HPDE6-E6E7 (cell line): ENCODE measurements at regions not wholly inside any gene's neighbourhood (a gene's known extent, or its start where the extent isn't known, plus 50 kb on each side); places are given as distances from the start of the nearest gene placed in this dataset.

Source experiments
- DNase-seq: peaks from one replicate; pipeline ENCODE4 v3.0.0; 2011; ENCODE audit warnings: missing footprints; ENCODE audit errors: extremely low spot score

DNA sequence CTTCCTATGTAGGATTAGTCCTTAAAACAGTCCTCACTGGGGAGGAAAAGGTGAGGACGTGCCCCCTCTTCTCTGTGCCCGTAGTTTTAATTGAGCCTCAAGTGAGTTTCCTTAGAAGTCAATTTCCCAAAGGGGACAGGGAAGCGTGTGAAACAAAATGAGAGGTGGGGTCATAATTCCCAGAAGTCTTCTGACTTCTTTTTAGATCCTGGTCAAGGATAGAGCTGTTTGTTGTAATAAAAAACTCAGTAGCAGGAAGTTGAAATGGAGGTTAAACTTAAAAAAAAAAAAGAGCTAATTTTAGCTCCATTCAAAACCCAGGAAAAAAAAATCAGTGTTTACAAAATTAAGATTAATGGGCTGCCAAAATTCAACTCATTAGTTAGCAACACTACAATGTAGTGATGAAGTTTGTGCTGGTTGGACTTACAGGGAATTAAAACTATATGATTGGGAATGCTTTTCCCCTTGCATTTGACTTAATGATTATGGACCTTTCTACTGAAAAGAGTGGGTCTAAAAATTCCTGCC is 158.3 kb upstream of the MEF2C start:
- DNase-seq, result no peak

GRCh38 chr5:89036704-89037489 is 153.9 kb upstream of the MEF2C start:
- DNase-seq, result peak; percentile 26

DNA sequence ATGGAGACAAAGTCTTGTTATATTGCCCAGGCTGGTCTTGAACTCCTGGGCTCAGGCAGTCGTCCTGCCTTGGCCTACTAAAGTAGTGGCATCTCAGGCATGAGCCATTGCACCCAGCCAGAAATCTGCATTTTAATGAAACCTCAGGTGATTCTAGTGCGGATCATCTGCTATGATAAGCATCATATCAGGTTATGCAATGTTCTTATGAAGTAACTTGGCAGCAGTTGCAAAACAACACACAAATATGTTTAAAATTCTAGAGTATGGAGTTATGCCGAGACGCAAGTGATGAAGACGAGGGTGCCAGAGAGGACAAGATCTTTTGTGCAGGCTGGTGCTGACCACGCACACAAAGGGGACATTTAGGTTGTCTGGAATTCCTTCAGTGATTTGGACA is 153.2 kb upstream of the MEF2C start:
- DNase-seq, result no peak

DNA sequence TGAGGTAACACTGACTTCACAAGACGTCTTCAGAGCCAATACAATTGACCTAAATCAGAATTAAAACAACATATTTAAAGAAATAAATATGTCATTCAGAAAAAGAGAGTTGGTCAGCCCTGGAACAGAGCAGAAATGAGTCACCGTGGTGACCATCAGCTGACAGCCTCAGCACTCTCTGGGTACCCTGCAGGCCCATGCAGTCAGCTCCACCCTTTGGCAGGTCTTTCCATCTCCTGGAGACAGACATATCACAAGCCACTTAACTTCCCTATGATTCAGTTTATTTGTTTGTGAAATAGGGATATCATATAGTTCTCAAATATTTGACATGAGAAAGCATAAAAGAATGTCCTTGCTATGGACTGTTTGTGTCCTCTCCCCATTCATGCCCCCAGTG is 151.6 kb upstream of the MEF2C start:
- DNase-seq, result no peak

DNA sequence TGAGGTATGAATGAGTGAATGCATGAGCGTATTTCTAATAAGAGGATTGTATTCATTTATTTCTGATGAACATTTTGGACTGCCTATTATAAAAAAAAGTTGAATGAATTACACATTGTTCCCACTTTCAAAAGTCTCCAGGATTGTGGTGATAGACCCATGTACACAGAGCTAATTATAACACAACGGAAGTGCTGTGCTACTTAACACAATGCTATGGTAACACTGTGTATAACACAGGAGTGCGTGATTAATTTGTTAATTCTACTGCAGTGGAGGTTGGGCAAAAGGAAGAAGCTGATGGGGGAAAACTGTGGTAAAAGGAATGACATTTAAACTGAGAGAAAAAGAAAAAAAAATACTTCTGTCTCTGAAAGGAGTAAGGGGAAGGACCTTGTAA is 147.8 kb upstream of the MEF2C start:
- DNase-seq, result no peak

DNA sequence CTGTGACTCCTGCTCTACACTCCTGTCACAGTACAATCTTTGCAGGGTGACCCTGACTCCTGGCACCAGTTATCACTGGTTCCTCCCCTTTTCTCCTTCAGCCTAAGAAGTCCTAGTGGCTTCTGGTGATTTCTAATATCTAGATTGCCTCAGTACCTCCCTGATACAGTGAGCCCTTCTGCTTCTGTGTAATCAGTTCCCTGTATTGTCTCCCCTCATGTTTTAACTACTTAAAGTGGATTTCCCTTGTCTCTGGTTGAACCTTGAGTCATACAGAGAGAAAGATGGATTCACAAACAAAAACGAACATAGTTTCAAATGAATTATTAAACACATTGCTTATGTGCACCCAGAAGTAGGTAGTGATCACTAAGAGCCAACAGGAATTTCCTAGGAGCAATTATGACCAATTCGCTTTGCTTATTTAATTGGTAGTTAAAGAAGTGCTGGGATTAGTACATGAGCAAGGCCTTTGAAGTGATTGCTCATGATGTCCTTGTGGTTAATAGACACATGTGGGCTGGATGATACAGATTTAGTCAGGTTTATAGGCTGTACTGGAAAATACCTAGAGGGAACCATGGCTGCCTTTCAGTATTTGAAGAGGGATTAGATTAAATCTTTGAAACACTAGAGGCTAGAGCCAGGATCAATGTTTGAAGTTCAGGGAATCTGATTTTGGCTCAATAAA is 145.8 kb upstream of the MEF2C start:
- no peak for DNase-seq

GRCh38 chr5:89024045-89024444 is 141.1 kb upstream of the MEF2C start:
- DNase-seq, result no peak

- no peak for DNase-seq
These were observed 138.1 kb upstream of the MEF2C start for GRCh38 chr5:89020926-89021610.

DNA sequence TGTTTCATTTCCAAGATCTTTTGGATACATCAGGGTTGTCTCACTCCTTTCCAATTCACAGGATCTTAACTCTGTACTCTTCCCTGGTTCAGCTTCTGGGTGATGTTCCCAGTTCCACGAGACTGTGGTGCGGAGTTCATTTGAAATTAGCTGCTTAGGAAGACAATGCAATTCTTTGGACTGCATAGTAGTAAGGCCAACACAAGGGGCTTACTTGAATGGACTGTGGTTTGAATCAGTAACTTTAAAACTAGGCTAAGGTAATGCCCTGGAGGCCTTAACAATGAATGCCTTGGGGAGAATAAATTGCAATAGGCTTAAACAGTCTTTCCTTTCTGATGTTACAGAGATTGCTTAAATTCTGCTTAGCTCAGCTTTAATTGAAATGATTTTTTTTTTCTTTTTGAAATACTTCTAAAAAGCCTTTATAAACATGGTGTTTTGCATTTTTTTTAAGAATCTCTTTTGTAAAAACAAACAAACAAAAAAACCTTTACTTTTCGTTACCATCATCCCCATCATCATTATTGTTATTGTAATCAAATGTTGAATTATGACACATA is 133.8 kb upstream of the MEF2C start:
- no peak for DNase-seq

DNA sequence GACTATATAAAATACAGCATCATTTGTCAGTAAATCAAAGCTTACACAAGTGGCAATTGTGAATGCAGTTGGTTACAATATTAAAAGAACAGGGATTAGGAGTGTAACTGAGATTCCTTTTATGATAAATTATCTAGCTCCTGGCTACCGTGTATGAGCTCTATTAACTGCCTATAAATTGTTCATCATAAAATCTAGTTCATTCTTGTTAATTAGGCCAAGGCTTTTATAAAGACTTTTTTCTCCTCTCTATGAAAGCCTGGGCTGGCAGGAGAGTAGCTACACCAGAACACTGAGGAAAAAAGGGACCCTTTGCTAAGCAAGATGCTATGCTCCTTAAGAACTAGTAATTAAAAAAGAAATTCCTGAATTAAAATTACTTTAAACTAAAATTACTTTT is 132.4 kb upstream of the MEF2C start:
- no peak for DNase-seq

DNA sequence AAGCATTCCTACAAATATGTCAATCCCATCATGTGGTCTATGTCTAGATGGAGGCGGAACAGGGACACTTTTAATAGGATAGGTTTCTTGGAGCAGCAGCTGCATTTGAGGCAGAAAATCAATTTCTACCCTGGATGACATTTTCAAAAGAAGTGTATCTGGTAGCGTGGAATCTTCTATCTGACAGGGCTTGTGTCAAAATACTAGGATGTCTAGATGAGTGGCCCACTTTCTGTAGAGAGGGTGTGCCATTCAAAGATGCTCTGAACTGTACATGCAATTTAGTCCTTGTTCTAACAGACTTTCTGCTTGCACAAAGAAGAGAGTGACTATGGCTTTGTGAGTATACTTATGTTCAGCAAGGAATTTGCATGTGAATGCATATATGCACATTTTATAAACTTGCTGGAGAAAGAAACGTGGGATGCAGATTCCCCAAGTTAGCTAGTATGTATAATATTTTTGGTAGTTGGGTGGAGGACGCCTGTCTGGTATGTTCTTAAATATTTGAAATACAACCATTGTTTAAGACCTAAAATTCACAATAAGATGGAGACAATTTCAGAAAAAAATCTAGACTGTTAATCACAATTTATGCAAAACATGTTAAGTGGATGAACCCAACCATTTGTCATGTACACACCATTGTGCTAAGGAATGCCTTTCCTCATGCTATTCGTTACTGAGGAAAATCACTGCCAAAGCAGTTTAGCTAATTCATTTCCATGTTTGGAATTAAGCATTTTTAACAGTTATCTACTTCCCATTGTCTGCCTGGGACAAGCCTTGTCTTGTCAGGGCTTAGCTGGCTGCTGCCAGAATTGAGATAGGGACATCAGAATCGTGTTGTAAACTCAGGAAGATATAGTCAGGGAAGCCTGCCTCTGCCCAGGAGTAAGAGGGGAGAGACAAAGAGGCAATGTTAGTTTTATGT is 129.1 kb upstream of the MEF2C start:
- peak; percentile 32 for DNase-seq

- DNase-seq, result no peak
These were observed 127.5 kb upstream of the MEF2C start for GRCh38 chr5:89010512-89010911.

DNA sequence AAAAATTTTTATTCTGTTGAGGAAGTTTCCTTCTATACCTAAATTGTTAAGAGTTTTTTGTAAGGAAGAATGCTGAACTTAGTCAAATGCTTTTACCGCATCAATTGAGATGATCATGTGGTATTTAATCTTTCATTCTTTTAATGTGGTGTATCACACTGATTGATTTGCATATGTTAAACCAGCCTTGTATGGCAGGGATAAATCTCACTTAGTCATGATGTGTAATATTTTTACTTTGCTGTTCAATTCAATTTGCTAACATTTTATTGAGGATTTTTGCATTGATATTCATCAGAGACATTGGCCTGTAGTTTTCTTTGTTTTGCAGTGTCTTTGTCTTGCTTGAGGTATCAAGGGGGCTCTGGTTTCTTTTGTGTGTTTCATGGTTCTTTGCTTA is 125.3 kb upstream of the MEF2C start:
- DNase-seq, result no peak

DNA sequence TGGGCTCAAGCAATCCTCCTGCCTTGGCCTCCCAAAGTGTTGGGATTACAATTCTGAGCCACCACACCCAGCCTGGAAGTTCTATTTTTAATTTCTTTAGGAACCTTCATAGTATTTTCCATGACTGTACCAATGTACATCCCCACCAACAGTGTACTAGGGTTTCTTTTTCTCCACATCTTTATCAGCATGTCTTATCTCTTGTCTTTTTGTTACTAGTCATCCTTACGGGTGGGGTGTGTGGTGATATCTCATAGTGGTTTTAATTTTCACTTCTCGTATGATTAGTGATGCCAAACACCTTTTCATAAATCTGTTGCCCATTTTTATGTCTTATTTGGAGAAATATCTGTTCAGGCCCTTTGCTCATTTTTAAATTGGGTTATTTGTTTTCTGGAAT is 123.0 kb upstream of the MEF2C start:
- DNase-seq, result no peak

DNA sequence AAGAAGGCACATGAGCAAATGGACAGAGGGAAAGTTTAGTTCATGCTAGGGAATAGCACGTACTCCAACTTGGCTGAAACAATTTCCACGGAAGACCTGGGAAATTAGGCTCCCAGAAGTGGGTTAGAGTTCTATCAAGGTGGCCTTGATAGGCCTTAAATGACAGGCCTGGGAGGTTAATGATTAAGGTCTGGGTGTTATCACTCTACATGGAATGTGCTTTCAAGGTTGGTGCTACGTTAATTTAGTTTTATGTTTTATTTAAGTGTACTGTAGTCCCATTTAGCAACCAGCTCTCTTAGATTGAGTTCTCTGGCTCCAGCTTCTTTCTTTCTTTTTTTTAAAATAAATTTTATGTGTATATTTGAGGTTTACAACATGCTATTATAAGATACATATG is 121.4 kb upstream of the MEF2C start:
- DNase-seq, result no peak

DNA sequence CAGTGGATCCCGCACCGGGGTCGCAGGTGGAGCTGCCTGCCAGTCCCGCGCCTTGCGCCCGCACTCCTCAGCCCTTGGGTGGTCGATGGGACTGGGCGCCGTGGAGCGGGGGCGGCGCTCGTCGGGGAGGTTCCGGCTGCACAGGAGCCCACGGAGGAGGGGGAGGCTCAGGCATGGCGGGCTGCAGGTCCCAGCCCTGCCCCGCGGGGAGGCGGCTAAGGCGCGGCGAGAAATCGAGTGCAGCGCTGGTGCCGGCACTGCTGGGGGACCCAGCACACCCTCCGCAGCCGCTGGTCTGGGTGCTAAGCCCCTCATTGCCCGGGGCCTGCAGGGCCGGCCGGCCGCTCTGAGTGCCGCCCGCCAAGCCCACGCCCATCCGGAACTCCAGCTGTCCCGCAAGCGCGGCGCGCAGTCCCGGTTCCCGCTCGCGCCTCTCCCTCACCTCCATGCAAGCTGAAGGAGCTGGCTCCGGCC is 120.6 kb upstream of the MEF2C start:
- DNase-seq, result no peak

- DNase-seq, result no peak
These were observed 116.9 kb upstream of the MEF2C start for GRCh38 chr5:88999853-89000252.

- DNase-seq, result no peak
These were observed 115.0 kb upstream of the MEF2C start for GRCh38 chr5:88997937-88998336.

GRCh38 chr5:88984040-88984439 is 101.1 kb upstream of the MEF2C start:
- DNase-seq, result no peak

DNA sequence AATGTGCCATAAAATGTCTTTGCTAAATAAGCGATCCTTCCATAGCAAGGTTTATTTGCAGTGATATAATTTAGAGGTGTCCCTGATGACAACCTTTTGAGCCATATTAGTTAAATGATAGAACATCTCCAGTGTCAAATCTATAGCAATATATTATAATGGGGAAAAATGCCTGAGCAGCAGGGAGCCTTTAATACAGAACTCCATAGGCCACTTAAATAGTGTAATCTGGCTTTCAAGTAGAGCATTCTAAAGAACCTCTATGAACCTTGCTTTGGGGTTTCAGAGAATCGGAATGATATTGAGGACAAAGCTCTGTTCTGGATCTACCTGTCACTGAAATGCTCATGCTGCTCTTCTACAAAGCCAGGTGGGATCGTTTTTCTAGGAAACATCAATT is 96.7 kb upstream of the MEF2C start:
- DNase-seq, result no peak

DNA sequence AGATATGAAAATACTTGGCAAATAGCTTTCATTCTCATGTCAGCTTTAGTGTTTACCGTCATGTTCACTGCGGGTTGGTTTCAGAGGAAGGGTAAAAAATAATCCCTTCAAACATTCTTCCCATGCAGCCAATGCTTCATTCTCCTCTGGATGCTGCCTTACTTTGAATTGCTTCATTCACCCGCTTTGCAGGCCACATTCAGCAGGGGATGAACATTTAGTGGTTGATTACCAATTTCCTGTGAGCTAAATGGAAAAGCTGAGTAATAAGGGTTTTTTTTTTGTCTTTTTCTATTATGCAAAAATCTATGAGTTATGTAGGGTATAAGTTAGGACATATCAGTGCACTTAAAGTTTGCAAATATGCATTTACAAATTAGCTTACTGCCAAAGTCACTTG is 96.3 kb upstream of the MEF2C start:
- DNase-seq, result no peak
